CD14-positive monocyte (primary cell): ENCODE measurements at regions not wholly inside any gene's neighbourhood (a gene's known extent, or its start where the extent isn't known, plus 50 kb on each side); places are given as distances from the start of the nearest gene placed in this dataset. TPM values are rescaled to one million over a fixed set of nuclear protein-coding genes. Genes with fewer than 3 reads are reported as not detected.

Experiments used
- DNase-seq, 3 donors: peaks; one replicate each; pipeline ENCODE4 v3.0.0-alpha.2; 2011 to 2022
- H2AFZ ChIP-seq: 2 replicates; pipeline ENCODE4 v1.6.0; 2012; ENCODE audit warnings: mild to moderate bottlenecking, low read depth, low read length, inconsistent platforms; ENCODE audit not compliant: insufficient read depth, poor library complexity, severe bottlenecking
- H3K27ac ChIP-seq, 2 donors: 1 replicate in 1 of 2; 2 replicates in 1 of 2; pipeline ENCODE4 v1.5.1; 2012 to 2013; ENCODE audit warnings: low read length in 2 of 2, control low read depth in 1 of 2, inconsistent platforms in 1 of 2, low read depth in 1 of 2, mild to moderate bottlenecking in 1 of 2
- H3K27me3 ChIP-seq, 2 donors: one replicate each; pipeline versions ENCODE4 v1.6.0 to v1.6.1; 2011 to 2013; ENCODE audit warnings: low read length in 2 of 2; ENCODE audit not compliant: control insufficient read depth in 2 of 2, insufficient read depth in 2 of 2
- H3K36me3 ChIP-seq, 2 donors: replicated peaks in 1 of 2; 1 replicate in 1 of 2; 2 replicates in 1 of 2; pipeline versions ENCODE4 v1.5.1 to v1.6.1; 2012 to 2013; ENCODE audit warnings: low read length in 2 of 2, control low read depth in 1 of 2, inconsistent platforms in 1 of 2, mild to moderate bottlenecking in 1 of 2; ENCODE audit not compliant: insufficient read depth in 2 of 2, control insufficient read depth in 1 of 2
- H3K4me1 ChIP-seq, 2 donors: 1 replicate in 1 of 2; 2 replicates in 1 of 2; pipeline versions ENCODE4 v1.5.1 to v1.6.1; 2012 to 2013; ENCODE audit warnings: low read length in 2 of 2, control low read depth in 1 of 2, inconsistent platforms in 1 of 2, mild to moderate bottlenecking in 1 of 2, moderate library complexity in 1 of 2; ENCODE audit not compliant: insufficient read depth in 2 of 2, control insufficient read depth in 1 of 2
- H3K4me2 ChIP-seq: replicated peaks from 2 replicates; pipeline ENCODE3; 2012; ENCODE audit warnings: low read length, moderate library complexity, mild to moderate bottlenecking; ENCODE audit not compliant: poor library complexity, severe bottlenecking; ENCODE audit errors: extremely low read depth
- H3K4me3 ChIP-seq, 3 experiments: fragments of 200-600 bp in 1 of 3; sonication (generic) in 1 of 3; replicated peaks in 1 of 3; 1 replicate in 2 of 3; 2 replicates in 1 of 3; pipeline ENCODE4 v1.5.1; 2011 to 2013; ENCODE audit warnings: low read length in 3 of 3, mild to moderate bottlenecking in 3 of 3, control low read depth in 2 of 3, low read depth in 2 of 3, inconsistent platforms in 1 of 3, moderate library complexity in 1 of 3
- H3K79me2 ChIP-seq: 2 replicates; pipeline ENCODE4 v1.6.0; 2012; ENCODE audit warnings: mild to moderate bottlenecking, control low read depth, inconsistent platforms, low read length, moderate library complexity; ENCODE audit not compliant: insufficient read depth
- H3K9ac ChIP-seq: 2 replicates; pipeline ENCODE4 v1.6.0; 2017; ENCODE audit warnings: low read length, mild to moderate bottlenecking; ENCODE audit not compliant: insufficient read depth, poor library complexity, severe bottlenecking
- H3K9me3 ChIP-seq, 2 donors: replicated peaks in 1 of 2; 1 replicate in 1 of 2; 2 replicates in 1 of 2; pipeline versions ENCODE4 v1.5.1 to v1.6.1; 2012 to 2013; ENCODE audit warnings: low read length in 2 of 2, control low read depth in 1 of 2; ENCODE audit not compliant: control insufficient read depth in 1 of 2, insufficient read depth in 1 of 2
- H4K20me1 ChIP-seq: 2 replicates; pipeline ENCODE4 v1.6.0; 2012; ENCODE audit warnings: mild to moderate bottlenecking, low read length, control low read depth, moderate library complexity; ENCODE audit not compliant: insufficient read depth
- H3K27ac Mint-ChIP-seq, 7 donors: one replicate each; pipeline ENCODE4 v1.8.0; 2020; ENCODE audit warnings: mild to moderate bottlenecking in 7 of 7, mixed read lengths in 7 of 7, moderate library complexity in 6 of 7, inconsistent platforms in 2 of 7
- H3K27me3 Mint-ChIP-seq, 3 donors: one replicate each; pipeline ENCODE4 v1.8.0; 2021 to 2022; ENCODE audit warnings: low read depth in 3 of 3, mild to moderate bottlenecking in 3 of 3, mixed read lengths in 3 of 3, moderate library complexity in 3 of 3, inconsistent platforms in 1 of 3
- H3K36me3 Mint-ChIP-seq, 2 donors: one replicate each; pipeline ENCODE4 v1.8.0; 2020; ENCODE audit warnings: mixed read lengths in 2 of 2, inconsistent platforms in 1 of 2, mild to moderate bottlenecking in 1 of 2
- H3K4me1 Mint-ChIP-seq: one replicate; pipeline ENCODE4 v1.8.0; 2020; ENCODE audit warnings: mild to moderate bottlenecking, mixed read lengths
- H3K4me3 Mint-ChIP-seq, 2 donors: one replicate each; pipeline ENCODE4 v1.8.0; 2020; ENCODE audit warnings: mild to moderate bottlenecking in 2 of 2, mixed read lengths in 2 of 2, moderate library complexity in 1 of 2
- H3K9me3 Mint-ChIP-seq, 7 donors: one replicate each; pipeline ENCODE4 v1.8.0; 2020 to 2022; ENCODE audit warnings: mixed read lengths in 7 of 7, mild to moderate bottlenecking in 6 of 7, moderate library complexity in 6 of 7, inconsistent platforms in 2 of 7
- WGBS: methylation state at CpG from one replicate; pipeline ENCODE4 v1.1.5; 2013; ENCODE audit warnings: missing lambda C conversion rate; ENCODE audit not compliant: insufficient coverage; 5-methylcytosine and 5-hydroxymethylcytosine counted together
- intact Hi-C, 2 donors: fragments of 100-400 bp; cut with micrococcal nuclease; formaldehyde crosslinking; loops; one replicate each; pipeline versions ENCODE4 v1.15.0 to v1.15.1; 2023
- small RNA-seq: library from RNA; depleted of rRNA; stranded (forward); fragments of <200 nt; gene quantifications from one replicate; pipeline ENCODE3, GENCODE V24; 2012; ENCODE audit warnings: low read depth; ENCODE audit not compliant: insufficient read length
- TF ChIP-seq, protein P1 (sequence below): fragments of 200-600 bp; IDR thresholded peaks from one replicate; pipeline ENCODE4 v1.8.0; 2022; ENCODE audit warnings: antibody characterized with exemption, mild to moderate bottlenecking

DNA sequence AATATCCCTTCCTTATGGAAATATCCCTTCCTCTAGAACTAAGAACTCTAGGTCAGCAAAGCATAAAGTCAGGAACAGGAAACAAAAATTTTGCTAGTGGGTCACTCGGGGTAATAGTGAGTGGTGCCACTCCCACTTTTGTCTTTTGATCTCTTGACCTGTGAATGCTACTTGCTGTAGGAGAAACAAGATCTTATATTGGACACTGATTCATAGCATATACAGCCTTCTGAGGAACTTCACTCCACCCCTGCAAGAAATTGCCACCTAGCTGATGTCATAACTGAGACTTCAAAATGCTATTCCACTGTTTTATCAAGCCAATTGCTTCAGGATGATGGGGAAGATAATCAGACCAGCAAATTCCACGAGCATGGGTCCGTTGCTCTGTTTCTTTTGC lies 53.3 kb upstream of the PRSS3 start:
- Histone ChIP-seq H3K27ac (no peak overlapping the region), H3K9ac (no peak overlapping the region), H3K4me1 (no peaks in the 10 kb centered on the region), H3K4me3 (no peak overlapping the region), H4K20me1 (no peaks in the 10 kb centered on the region), H3K27me3 (peaks cover 0 to 2% of the 10 kb centered on the region in 2 donors), H2AFZ (no peak overlapping the region), H3K4me2 (no peak overlapping the region), H3K36me3 (no peaks in the 10 kb centered on the region), H3K79me2 (no peaks in the 10 kb centered on the region), H3K9me3 (no peaks in the 10 kb centered on the region)
- H3K36me3 Mint-ChIP-seq, result no peaks in the 10 kb centered on the region
- no peak overlapping the region for H3K27ac Mint-ChIP-seq
- WGBS, result 100% methylated on average over 2 of the region's 3 CpGs
- peaks cover 2 to 8% (median 4%) of the 10 kb centered on the region in 7 donors for H3K9me3 Mint-ChIP-seq
- H3K4me3 Mint-ChIP-seq, result no peak overlapping the region
- H3K4me1 Mint-ChIP-seq, result peaks cover 3% of the 10 kb centered on the region
- intact Hi-C loops, result loop anchor here in 1 of 2 donors (10.0 kb wide), 1 partner anchor 113 kb away; no protein-coding TSS in a partner anchor
- TF ChIP-seq, protein P1, sequence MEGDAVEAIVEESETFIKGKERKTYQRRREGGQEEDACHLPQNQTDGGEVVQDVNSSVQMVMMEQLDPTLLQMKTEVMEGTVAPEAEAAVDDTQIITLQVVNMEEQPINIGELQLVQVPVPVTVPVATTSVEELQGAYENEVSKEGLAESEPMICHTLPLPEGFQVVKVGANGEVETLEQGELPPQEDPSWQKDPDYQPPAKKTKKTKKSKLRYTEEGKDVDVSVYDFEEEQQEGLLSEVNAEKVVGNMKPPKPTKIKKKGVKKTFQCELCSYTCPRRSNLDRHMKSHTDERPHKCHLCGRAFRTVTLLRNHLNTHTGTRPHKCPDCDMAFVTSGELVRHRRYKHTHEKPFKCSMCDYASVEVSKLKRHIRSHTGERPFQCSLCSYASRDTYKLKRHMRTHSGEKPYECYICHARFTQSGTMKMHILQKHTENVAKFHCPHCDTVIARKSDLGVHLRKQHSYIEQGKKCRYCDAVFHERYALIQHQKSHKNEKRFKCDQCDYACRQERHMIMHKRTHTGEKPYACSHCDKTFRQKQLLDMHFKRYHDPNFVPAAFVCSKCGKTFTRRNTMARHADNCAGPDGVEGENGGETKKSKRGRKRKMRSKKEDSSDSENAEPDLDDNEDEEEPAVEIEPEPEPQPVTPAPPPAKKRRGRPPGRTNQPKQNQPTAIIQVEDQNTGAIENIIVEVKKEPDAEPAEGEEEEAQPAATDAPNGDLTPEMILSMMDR, result no peak
- no peak for DNase-seq
- peaks cover 8 to 15% (median 8%) of the 10 kb centered on the region in 3 donors for H3K27me3 Mint-ChIP-seq

DNA sequence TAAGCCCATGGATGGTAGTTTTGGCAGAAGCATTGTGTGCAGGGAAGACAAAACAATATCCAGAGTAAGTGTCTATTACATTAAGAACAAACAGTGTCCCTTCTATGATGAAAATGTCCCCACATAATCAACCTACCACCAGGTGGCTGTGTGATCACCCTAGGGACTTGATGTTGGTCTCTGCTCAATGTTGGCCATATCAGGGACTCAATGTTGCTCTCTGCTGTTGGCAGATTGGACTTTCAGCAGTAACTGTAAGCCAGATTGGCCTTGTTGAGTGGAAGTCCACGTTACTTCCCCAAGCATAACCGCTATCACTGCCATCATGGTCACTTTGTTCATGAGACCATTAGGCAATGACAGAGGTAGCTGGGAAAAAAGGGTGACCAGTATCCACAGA lies 52.8 kb upstream of the PRSS3 start:
- Histone ChIP-seq H3K27ac (no peak overlapping the region), H3K27me3 (peaks cover 0 to 2% of the 10 kb centered on the region in 2 donors), H3K4me2 (no peak overlapping the region), H3K79me2 (no peaks in the 10 kb centered on the region), H4K20me1 (no peaks in the 10 kb centered on the region), H3K4me3 (no peak overlapping the region), H3K9me3 (no peaks in the 10 kb centered on the region), H3K4me1 (no peaks in the 10 kb centered on the region), H3K9ac (no peak overlapping the region), H2AFZ (no peak overlapping the region), H3K36me3 (no peaks in the 10 kb centered on the region)
- H3K27me3 Mint-ChIP-seq, result peaks cover 8 to 15% (median 9%) of the 10 kb centered on the region in 3 donors
- WGBS, result no CpG with 5 or more reads among the region's 2 CpGs
- DNase-seq, result no peak
- TF ChIP-seq, protein P1, result no peak
- intact Hi-C loops, result loop anchor here in 1 of 2 donors (10.0 kb wide), 1 partner anchor 112 kb away; no protein-coding TSS in a partner anchor
- H3K27ac Mint-ChIP-seq, result no peak overlapping the region
- H3K9me3 Mint-ChIP-seq, result peaks cover 2 to 8% (median 4%) of the 10 kb centered on the region in 7 donors
- H3K4me3 Mint-ChIP-seq, result no peak overlapping the region
- no peaks in the 10 kb centered on the region for H3K36me3 Mint-ChIP-seq
- H3K4me1 Mint-ChIP-seq, result peaks cover 3% of the 10 kb centered on the region

Small RNAs in the stretch of these regions (small RNA-seq; reads per million reads assigned to genes)
- gene TRBV22OR9-2 (not detected), gene TRBV26OR9-2 (not detected)
